SK-N-SH treated with all-trans-retinoic acid at 6 μM for 48 hours (cell line): ENCODE measurements at regions not wholly inside any gene's neighbourhood (a gene's known extent, or its start where the extent isn't known, plus 50 kb on each side); places are given as distances from the start of the nearest gene placed in this dataset.

Experiments used
- ATAC-seq: fragments of 200-7000 bp; cut with Tn5 transposase; 3 replicates; pipeline ENCODE4 v1.9.1; 2020; ENCODE audit warnings: mild to moderate bottlenecking, moderate library complexity
- BACH2 ChIP-seq: fragments of 250-450 bp; sonication (Bioruptor Pico); IDR thresholded peaks from 2 replicates; pipeline ENCODE4 v1.9.0; 2021; ENCODE audit warnings: mild to moderate bottlenecking, borderline replicate concordance
- CSDC2 ChIP-seq: fragments of 250-450 bp; sonication (Bioruptor Pico); IDR thresholded peaks from 2 replicates; pipeline ENCODE4 v1.5.0; 2020; ENCODE audit warnings: mild to moderate bottlenecking, moderate library complexity
- CSRNP3 ChIP-seq: fragments of 250-450 bp; sonication (Bioruptor Pico); IDR thresholded peaks from 2 replicates; pipeline ENCODE4 v1.5.1; 2021; ENCODE audit warnings: mild to moderate bottlenecking, moderate library complexity
- ESRRG ChIP-seq: fragments of 250-450 bp; sonication (Bioruptor Pico); IDR thresholded peaks from 2 replicates; pipeline ENCODE4 v1.6.1; 2021; ENCODE audit warnings: mild to moderate bottlenecking
- ISL1 ChIP-seq: fragments of 250-450 bp; sonication (Bioruptor Pico); IDR thresholded peaks from 2 replicates; pipeline ENCODE4 v2.1.2; 2022; ENCODE audit warnings: mild to moderate bottlenecking, moderate library complexity
- OSR1 ChIP-seq: fragments of 250-450 bp; sonication (Bioruptor Pico); IDR thresholded peaks from 2 replicates; pipeline ENCODE4 v1.8.0; 2022; ENCODE audit warnings: moderate library complexity, mild to moderate bottlenecking, inconsistent platforms
- PATZ1 ChIP-seq: fragments of 250-450 bp; sonication (Bioruptor Pico); IDR thresholded peaks from 2 replicates; pipeline ENCODE4 v1.8.0; 2020; ENCODE audit warnings: mild to moderate bottlenecking, moderate library complexity, borderline replicate concordance
- PPARA ChIP-seq: fragments of 250-450 bp; sonication (Bioruptor Pico); IDR thresholded peaks from 2 replicates; pipeline ENCODE4 v1.5.0; 2020; ENCODE audit warnings: mild to moderate bottlenecking, borderline replicate concordance
- RARB ChIP-seq: fragments of 250-450 bp; sonication (Bioruptor Pico); IDR thresholded peaks from 2 replicates; pipeline ENCODE4 v1.8.0; 2021; ENCODE audit warnings: mild to moderate bottlenecking, moderate library complexity
- SNAI2 ChIP-seq: fragments of 250-450 bp; sonication (Bioruptor Pico); IDR thresholded peaks from 2 replicates; pipeline ENCODE4 v1.5.0; 2020; ENCODE audit warnings: mild to moderate bottlenecking, moderate library complexity
- TCF4 ChIP-seq: fragments of 250-450 bp; sonication (Bioruptor Pico); IDR thresholded peaks from 2 replicates; pipeline ENCODE4 v1.8.0; 2021; ENCODE audit warnings: mild to moderate bottlenecking, moderate library complexity, borderline replicate concordance
- TOX ChIP-seq: fragments of 250-450 bp; sonication (Bioruptor Pico); IDR thresholded peaks from 2 replicates; pipeline ENCODE4 v1.8.0; 2021; ENCODE audit warnings: mild to moderate bottlenecking, moderate library complexity, borderline replicate concordance
- ZC3H10 ChIP-seq: fragments of 250-450 bp; sonication (Bioruptor Pico); IDR thresholded peaks from 2 replicates; pipeline ENCODE4 v1.5.1; 2021; ENCODE audit warnings: mild to moderate bottlenecking, moderate library complexity
- ZFP3 ChIP-seq: fragments of 250-450 bp; sonication (Bioruptor Pico); IDR thresholded peaks from 2 replicates; pipeline ENCODE4 v1.5.0; 2020; ENCODE audit warnings: mild to moderate bottlenecking, moderate library complexity
- ZFP30 ChIP-seq: fragments of 450-650 bp; formaldehyde crosslinking; IDR thresholded peaks from 2 replicates; pipeline ENCODE4 v1.5.0; 2022; ENCODE audit warnings: mild to moderate bottlenecking, moderate library complexity
- ZNF565 ChIP-seq: fragments of 450-650 bp; formaldehyde crosslinking; conservative IDR thresholded peaks from 2 replicates; pipeline ENCODE4 v1.5.0; 2020; ENCODE audit warnings: low read depth, mild to moderate bottlenecking, moderate library complexity
- ZNF70 ChIP-seq: fragments of 450-650 bp; formaldehyde crosslinking; IDR thresholded peaks from 2 replicates; pipeline ENCODE4 v1.5.0; 2020; ENCODE audit warnings: mild to moderate bottlenecking, moderate library complexity
- ZNF8 ChIP-seq: fragments of 450-650 bp; formaldehyde crosslinking; IDR thresholded peaks from 2 replicates; pipeline ENCODE4 v1.5.0; 2020; ENCODE audit warnings: mild to moderate bottlenecking, moderate library complexity
- TF ChIP-seq, protein P1 (sequence below): fragments of 250-450 bp; sonication (Bioruptor Pico); IDR thresholded peaks from 2 replicates; pipeline ENCODE4 v1.8.0; 2021; ENCODE audit warnings: low read depth, mild to moderate bottlenecking, moderate library complexity, borderline replicate concordance
- TF ChIP-seq, protein P2 (sequence below): fragments of 250-450 bp; sonication (Bioruptor Pico); IDR thresholded peaks from 2 replicates; pipeline ENCODE4 v1.5.1; 2020; ENCODE audit warnings: low read depth, mild to moderate bottlenecking, moderate library complexity
- TF ChIP-seq, protein P3 (sequence below): fragments of 250-450 bp; sonication (Bioruptor Pico); IDR thresholded peaks from 2 replicates; pipeline ENCODE4 v1.5.0; 2020; ENCODE audit warnings: mild to moderate bottlenecking, moderate library complexity

DNA sequence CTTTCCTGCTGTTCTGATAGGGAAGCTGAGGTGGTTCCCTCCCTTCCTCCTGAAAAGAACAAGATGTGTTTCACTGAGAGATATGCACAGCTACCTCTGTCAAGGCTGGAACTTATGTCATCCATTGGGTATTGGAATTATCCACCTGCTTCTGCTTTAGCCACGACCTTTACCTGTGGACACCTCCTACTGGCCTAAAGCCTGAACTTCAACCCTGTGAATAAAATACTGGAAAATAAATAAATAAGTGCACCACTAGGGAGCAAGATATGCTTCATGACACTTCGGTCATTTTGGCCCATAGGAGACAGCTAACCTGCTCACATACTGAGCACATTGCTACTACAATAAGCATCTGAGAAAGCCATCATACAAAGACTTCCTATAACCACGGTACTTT lies 419.9 kb upstream of the NWD2 start (continued):
- no peak for TF ChIP-seq TCF4 (CRISPR knock-in tag)

GRCh38 chr4:36835246-36835645 lies 409.3 kb upstream of the NWD2 start:
- ATAC-seq = no peak

DNA sequence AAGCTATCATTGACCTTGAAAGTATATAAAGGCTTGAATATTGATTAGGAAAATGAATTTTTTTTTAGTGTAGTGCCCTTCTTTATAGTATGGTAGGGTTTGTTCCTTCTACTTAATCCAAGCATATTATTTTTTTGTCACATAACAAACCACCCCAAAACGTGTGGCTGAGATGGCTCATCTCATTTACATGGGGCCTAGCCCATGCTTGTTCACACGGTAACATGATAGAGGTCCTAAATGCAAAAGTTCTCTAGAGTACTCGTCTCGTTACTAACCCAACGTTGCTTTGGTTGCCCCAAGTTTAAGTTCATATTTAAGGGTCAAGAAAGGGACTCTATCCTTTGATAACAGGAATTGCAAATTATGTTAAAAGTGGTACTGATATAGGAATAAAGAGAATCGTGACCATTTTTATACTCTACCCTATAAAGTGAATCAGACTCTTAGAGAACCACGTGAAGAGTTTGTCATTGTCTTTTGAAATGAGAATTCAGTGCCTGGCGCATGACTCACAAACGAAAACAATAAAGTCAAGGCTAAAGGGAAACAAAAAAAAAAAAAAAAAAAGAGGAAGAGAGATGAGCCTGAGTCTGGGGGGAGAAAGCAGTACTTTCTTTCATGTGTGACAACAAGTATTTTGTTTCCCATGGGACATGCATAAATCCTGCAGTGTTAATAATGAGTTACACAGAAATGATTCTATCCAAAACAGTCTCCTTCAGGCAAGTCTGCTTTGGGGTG lies 402.8 kb upstream of the NWD2 start:
- TF ChIP-seq ZC3H10 (CRISPR knock-in tag) (no peak), PATZ1 (CRISPR knock-in tag) (no peak), SNAI2 (CRISPR knock-in tag) (no peak), CSDC2 (CRISPR knock-in tag) (no peak)
- no peak for ATAC-seq

More at GRCh38 chr4:36835246-36835645, 409.3 kb upstream of the NWD2 start:
- TF ChIP-seq PATZ1 (CRISPR knock-in tag) (no peak), ZFP30 (CRISPR knock-in tag) (no peak), SNAI2 (CRISPR knock-in tag) (no peak), TCF4 (CRISPR knock-in tag) (no peak), ZNF70 (CRISPR knock-in tag) (no peak), BACH2 (no peak), PPARA (CRISPR knock-in tag) (no peak), CSRNP3 (CRISPR knock-in tag) (no peak), ISL1 (CRISPR knock-in tag) (no peak), ZC3H10 (CRISPR knock-in tag) (no peak), ZFP3 (no peak), ZNF565 (no peak), ZNF8 (CRISPR knock-in tag) (no peak), RARB (no peak), TOX (CRISPR knock-in tag) (no peak)
- TF ChIP-seq, protein P1, sequence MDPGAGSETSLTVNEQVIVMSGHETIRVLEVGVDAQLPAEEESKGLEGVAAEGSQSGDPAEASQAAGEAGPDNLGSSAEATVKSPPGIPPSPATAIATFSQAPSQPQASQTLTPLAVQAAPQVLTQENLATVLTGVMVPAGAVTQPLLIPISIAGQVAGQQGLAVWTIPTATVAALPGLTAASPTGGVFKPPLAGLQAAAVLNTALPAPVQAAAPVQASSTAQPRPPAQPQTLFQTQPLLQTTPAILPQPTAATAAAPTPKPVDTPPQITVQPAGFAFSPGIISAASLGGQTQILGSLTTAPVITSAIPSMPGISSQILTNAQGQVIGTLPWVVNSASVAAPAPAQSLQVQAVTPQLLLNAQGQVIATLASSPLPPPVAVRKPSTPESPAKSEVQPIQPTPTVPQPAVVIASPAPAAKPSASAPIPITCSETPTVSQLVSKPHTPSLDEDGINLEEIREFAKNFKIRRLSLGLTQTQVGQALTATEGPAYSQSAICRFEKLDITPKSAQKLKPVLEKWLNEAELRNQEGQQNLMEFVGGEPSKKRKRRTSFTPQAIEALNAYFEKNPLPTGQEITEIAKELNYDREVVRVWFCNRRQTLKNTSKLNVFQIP (CRISPR knock-in tag) = no peak
- TF ChIP-seq, all 23 proteins: peak for 0

- ATAC-seq = no peak
- TF ChIP-seq, protein P2, sequence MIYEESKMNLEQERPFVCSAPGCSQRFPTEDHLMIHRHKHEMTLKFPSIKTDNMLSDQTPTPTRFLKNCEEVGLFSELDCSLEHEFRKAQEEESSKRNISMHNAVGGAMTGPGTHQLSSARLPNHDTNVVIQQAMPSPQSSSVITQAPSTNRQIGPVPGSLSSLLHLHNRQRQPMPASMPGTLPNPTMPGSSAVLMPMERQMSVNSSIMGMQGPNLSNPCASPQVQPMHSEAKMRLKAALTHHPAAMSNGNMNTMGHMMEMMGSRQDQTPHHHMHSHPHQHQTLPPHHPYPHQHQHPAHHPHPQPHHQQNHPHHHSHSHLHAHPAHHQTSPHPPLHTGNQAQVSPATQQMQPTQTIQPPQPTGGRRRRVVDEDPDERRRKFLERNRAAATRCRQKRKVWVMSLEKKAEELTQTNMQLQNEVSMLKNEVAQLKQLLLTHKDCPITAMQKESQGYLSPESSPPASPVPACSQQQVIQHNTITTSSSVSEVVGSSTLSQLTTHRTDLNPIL (CRISPR knock-in tag) = no peak
- TF ChIP-seq ZNF70 (CRISPR knock-in tag) (no peak), OSR1 (no peak), ESRRG (CRISPR knock-in tag) (no peak), RARB (no peak), ZC3H10 (CRISPR knock-in tag) (no peak), CSDC2 (CRISPR knock-in tag) (no peak), TCF4 (CRISPR knock-in tag) (no peak), PPARA (CRISPR knock-in tag) (no peak), TOX (CRISPR knock-in tag) (no peak), ZFP3 (no peak), ZFP30 (CRISPR knock-in tag) (no peak), ISL1 (CRISPR knock-in tag) (no peak)
- TF ChIP-seq, protein P3, sequence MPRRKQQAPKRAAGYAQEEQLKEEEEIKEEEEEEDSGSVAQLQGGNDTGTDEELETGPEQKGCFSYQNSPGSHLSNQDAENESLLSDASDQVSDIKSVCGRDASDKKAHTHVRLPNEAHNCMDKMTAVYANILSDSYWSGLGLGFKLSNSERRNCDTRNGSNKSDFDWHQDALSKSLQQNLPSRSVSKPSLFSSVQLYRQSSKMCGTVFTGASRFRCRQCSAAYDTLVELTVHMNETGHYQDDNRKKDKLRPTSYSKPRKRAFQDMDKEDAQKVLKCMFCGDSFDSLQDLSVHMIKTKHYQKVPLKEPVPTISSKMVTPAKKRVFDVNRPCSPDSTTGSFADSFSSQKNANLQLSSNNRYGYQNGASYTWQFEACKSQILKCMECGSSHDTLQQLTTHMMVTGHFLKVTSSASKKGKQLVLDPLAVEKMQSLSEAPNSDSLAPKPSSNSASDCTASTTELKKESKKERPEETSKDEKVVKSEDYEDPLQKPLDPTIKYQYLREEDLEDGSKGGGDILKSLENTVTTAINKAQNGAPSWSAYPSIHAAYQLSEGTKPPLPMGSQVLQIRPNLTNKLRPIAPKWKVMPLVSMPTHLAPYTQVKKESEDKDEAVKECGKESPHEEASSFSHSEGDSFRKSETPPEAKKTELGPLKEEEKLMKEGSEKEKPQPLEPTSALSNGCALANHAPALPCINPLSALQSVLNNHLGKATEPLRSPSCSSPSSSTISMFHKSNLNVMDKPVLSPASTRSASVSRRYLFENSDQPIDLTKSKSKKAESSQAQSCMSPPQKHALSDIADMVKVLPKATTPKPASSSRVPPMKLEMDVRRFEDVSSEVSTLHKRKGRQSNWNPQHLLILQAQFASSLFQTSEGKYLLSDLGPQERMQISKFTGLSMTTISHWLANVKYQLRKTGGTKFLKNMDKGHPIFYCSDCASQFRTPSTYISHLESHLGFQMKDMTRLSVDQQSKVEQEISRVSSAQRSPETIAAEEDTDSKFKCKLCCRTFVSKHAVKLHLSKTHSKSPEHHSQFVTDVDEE (CRISPR knock-in tag) = no peak
- TF ChIP-seq, protein P1 (CRISPR knock-in tag) = no peak
Observed at GRCh38 chr4:36844448-36844847, 400.1 kb upstream of the NWD2 start.
